Skeletal muscle satellite cell (primary cell): ENCODE measurements at regions not wholly inside any gene's neighbourhood (a gene's known extent, or its start where the extent isn't known, plus 50 kb on each side); places are given as distances from the start of the nearest gene placed in this dataset.

Experiments
- H3K27me3 ChIP-seq: 2 replicates; pipeline ENCODE4 v1.7.0; 2013; ENCODE audit warnings: low read length; ENCODE audit not compliant: control insufficient read depth, insufficient read depth
- H3K36me3 ChIP-seq: 2 replicates; pipeline ENCODE4 v1.7.0; 2013; ENCODE audit warnings: mild to moderate bottlenecking, control low read depth, low read length; ENCODE audit not compliant: insufficient read depth
- H3K4me1 ChIP-seq: 2 replicates; pipeline ENCODE4 v1.7.0; 2013; ENCODE audit warnings: low read length; ENCODE audit not compliant: control insufficient read depth, insufficient read depth
- H3K4me2 ChIP-seq: 2 replicates; pipeline ENCODE4 v1.7.0; 2013; ENCODE audit warnings: mild to moderate bottlenecking, low read length
- H3K4me3 ChIP-seq: 2 replicates; pipeline ENCODE4 v1.7.0; 2013; ENCODE audit warnings: low read length
- H3K9ac ChIP-seq: 2 replicates; pipeline ENCODE4 v1.7.0; 2013; ENCODE audit warnings: mild to moderate bottlenecking, low read depth, low read length, moderate library complexity
- H3K9me3 ChIP-seq: replicated peaks from 2 replicates; pipeline ENCODE4 v1.7.0; 2013; ENCODE audit warnings: mild to moderate bottlenecking, control low read depth, low read length

DNA sequence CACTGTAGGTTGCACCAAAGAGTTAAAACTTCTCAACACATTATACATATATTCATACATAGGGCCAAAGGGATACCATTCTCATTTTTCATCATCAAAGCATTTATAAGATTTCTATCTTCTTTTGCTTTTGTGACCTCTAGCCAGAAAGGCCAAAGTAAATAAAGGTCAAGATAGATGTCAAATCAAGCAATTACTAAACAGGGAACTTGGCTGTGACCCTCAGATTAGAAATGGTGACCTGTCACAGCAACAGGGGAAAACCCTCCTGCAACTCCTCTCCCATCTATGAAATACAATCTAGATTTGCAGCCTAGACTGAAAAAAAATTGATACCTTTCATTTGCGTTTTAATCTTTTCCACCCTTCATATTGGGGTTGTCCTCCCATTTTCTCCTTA, 225.6 kb upstream of the FAM241A start:
- no peaks in the 10 kb centered on the region for H3K9me3 ChIP-seq
- H3K4me1 ChIP-seq, result no peaks in the 10 kb centered on the region
- no peak overlapping the region for H3K4me3 ChIP-seq
- H3K9ac ChIP-seq, result no peak overlapping the region
- H3K36me3 ChIP-seq, result no peaks in the 10 kb centered on the region
- no peak overlapping the region for H3K4me2 ChIP-seq
- H3K27me3 ChIP-seq, result no peaks in the 10 kb centered on the region

- Histone ChIP-seq H3K4me2 (no peak overlapping the region), H3K36me3 (no peaks in the 10 kb centered on the region), H3K27me3 (no peaks in the 10 kb centered on the region), H3K4me3 (no peak overlapping the region), H3K4me1 (no peaks in the 10 kb centered on the region), H3K9ac (no peak overlapping the region), H3K9me3 (no peaks in the 10 kb centered on the region)
Observed at GRCh38 chr4:111921714-111922113, 223.5 kb upstream of the FAM241A start.

DNA sequence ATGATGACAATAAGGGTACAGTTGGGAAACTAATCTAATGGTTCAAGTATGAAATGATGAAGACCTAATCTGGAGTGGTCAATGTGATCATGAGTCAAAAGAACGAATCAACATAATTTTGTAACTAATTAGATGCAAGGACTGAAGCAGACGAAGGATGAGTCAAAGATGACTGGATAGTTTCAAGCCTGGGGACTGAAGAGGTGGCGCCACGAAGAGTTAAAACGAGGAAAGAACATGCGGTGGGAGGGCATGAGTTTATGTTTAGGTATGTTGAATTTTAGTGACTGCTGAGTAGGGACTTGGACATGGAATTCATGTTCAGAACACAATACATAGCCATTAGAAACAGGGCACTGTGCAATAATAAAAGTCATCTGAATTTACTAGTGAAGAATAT, 221.5 kb upstream of the FAM241A start:
- no peak overlapping the region for H3K4me3 ChIP-seq
- no peaks in the 10 kb centered on the region for H3K27me3 ChIP-seq
- no peaks in the 10 kb centered on the region for H3K36me3 ChIP-seq
- H3K9me3 ChIP-seq, result no peaks in the 10 kb centered on the region
- H3K9ac ChIP-seq, result no peak overlapping the region
- H3K4me1 ChIP-seq, result no peaks in the 10 kb centered on the region
- H3K4me2 ChIP-seq, result no peak overlapping the region

DNA sequence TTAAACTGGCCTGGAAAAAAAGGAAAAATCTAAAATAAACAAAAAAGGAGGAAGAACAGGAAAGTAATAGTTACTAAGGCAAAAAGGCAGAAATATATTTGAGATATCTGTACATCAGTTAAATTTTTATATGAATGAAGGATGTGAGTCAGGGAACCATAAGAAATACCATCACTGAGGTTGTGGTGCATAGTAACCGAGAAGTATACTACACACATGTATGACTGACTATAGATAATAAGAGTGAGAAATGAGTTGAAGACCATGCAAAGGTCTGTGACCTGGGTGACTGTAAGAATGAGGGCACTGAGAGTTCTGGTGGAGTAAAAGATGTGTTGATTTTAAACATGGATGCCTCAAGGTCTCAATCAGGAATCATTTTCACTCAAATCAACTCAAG, 220.6 kb upstream of the FAM241A start:
- H3K9me3 ChIP-seq, result no peaks in the 10 kb centered on the region
- no peaks in the 10 kb centered on the region for H3K36me3 ChIP-seq
- no peak overlapping the region for H3K4me3 ChIP-seq
- H3K4me2 ChIP-seq, result no peak overlapping the region
- no peak overlapping the region for H3K9ac ChIP-seq
- no peaks in the 10 kb centered on the region for H3K27me3 ChIP-seq
- no peaks in the 10 kb centered on the region for H3K4me1 ChIP-seq

GRCh38 chr4:111930659-111931058, 214.6 kb upstream of the FAM241A start:
- H3K9me3 ChIP-seq, result no peaks in the 10 kb centered on the region
- H3K36me3 ChIP-seq, result no peaks in the 10 kb centered on the region
- H3K4me3 ChIP-seq, result no peak overlapping the region
- H3K4me2 ChIP-seq, result no peak overlapping the region
- no peaks in the 10 kb centered on the region for H3K4me1 ChIP-seq
- H3K27me3 ChIP-seq, result no peaks in the 10 kb centered on the region
- H3K9ac ChIP-seq, result no peak overlapping the region

DNA sequence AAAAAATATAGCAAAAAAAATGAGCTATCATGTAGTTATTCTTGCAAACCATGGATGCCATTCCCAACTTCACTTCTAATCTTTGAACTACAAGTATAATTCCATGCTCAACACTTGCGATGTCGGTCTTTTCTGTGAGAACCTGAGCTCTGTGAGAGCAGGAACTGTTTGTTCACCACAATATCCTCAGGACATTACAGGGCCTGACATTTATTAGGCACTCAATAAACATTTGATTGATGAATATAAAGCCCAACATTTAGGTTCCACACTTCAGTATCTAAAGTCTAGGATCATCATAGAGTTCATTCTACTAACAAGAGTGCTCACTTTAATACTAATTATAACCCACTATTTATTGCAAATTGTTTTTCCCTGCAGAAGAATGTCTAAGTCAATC, 211.6 kb upstream of the FAM241A start:
- Histone ChIP-seq H3K9ac (no peak overlapping the region), H3K4me2 (no peak overlapping the region), H3K27me3 (no peaks in the 10 kb centered on the region), H3K36me3 (no peaks in the 10 kb centered on the region), H3K4me1 (no peaks in the 10 kb centered on the region), H3K4me3 (no peak overlapping the region), H3K9me3 (no peaks in the 10 kb centered on the region)

GRCh38 chr4:111934314-111934713, 210.9 kb upstream of the FAM241A start:
- no peak overlapping the region for H3K9ac ChIP-seq
- no peaks in the 10 kb centered on the region for H3K4me1 ChIP-seq
- no peaks in the 10 kb centered on the region for H3K27me3 ChIP-seq
- H3K4me2 ChIP-seq, result no peak overlapping the region
- H3K36me3 ChIP-seq, result no peaks in the 10 kb centered on the region
- H3K4me3 ChIP-seq, result no peak overlapping the region
- H3K9me3 ChIP-seq, result no peaks in the 10 kb centered on the region

- Histone ChIP-seq H3K36me3 (no peaks in the 10 kb centered on the region), H3K9ac (no peak overlapping the region), H3K9me3 (no peaks in the 10 kb centered on the region), H3K27me3 (no peaks in the 10 kb centered on the region), H3K4me3 (no peak overlapping the region), H3K4me1 (no peaks in the 10 kb centered on the region), H3K4me2 (no peak overlapping the region)
Observed at GRCh38 chr4:111937368-111937767, 207.9 kb upstream of the FAM241A start.

DNA sequence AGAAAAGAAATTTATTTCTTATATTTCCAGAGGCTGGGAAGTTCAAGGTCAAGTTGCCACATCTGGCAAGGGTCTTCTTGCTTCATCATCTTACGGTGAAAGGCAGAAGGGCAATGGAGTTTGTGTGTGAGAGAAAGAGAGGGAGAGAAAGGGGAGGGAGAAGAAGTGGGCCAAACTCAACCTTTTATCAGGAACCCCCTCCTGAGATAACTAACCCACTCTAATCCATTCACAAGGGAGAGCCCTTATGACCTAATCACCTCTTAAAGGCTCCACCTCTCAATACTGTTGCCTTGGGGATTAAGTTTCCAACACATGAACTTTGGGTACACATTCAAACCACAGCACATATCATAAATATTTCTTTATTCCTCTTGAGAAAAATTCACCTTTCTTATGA, 203.3 kb upstream of the FAM241A start:
- no peak overlapping the region for H3K9ac ChIP-seq
- H3K4me2 ChIP-seq, result no peak overlapping the region
- H3K4me1 ChIP-seq, result no peaks in the 10 kb centered on the region
- no peaks in the 10 kb centered on the region for H3K27me3 ChIP-seq
- H3K36me3 ChIP-seq, result no peaks in the 10 kb centered on the region
- H3K9me3 ChIP-seq, result no peaks in the 10 kb centered on the region
- H3K4me3 ChIP-seq, result no peak overlapping the region

DNA sequence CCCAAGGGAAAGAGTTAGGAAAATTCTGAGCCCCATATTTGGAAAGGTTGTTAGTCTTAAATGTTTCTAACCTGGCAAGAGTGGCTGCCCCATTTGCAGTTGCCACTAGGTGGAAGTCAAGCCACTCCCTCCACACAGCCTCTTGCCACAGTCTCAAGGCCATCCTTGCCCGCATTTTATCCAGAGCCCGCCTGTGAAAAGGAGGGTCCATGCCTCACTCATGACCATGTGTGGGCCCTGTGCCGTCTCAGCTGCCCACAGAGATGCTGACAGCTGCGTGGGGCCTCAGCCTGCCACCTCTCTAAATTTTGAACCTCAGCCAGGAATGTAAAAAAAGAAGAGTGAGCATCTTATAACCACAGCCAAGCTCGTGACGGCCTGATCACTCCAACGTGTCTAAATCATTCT, 201.5 kb upstream of the FAM241A start:
- Histone ChIP-seq H3K4me2 (no peak overlapping the region), H3K27me3 (no peaks in the 10 kb centered on the region), H3K9ac (no peak overlapping the region), H3K9me3 (no peaks in the 10 kb centered on the region), H3K4me3 (no peak overlapping the region), H3K36me3 (no peaks in the 10 kb centered on the region), H3K4me1 (no peaks in the 10 kb centered on the region)

DNA sequence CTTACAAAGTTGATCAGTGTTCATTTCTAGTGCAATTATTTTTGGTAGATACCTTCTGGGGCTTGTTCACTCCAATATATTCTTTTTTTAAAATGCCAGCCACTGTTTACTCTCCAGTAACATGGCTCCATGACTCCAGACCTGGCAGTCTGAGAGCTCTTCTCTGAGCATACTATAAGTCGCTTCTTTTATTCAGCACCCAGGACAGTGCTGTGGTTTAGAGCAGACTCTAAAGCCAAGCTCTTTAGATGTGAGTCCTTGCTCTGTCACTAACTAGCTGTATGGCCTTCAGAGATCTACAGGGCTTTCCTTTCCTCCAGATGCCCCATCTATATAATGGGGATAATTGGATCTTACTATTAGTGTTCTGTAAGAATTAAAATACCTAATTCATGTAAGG, 200.2 kb upstream of the FAM241A start:
- Histone ChIP-seq H3K4me3 (no peak overlapping the region), H3K9ac (no peak overlapping the region), H3K4me2 (no peak overlapping the region), H3K27me3 (no peaks in the 10 kb centered on the region), H3K36me3 (no peaks in the 10 kb centered on the region), H3K4me1 (no peaks in the 10 kb centered on the region), H3K9me3 (no peaks in the 10 kb centered on the region)

- no peaks in the 10 kb centered on the region for H3K4me1 ChIP-seq
- no peak overlapping the region for H3K4me2 ChIP-seq
- no peaks in the 10 kb centered on the region for H3K27me3 ChIP-seq
Observed at GRCh38 chr4:111946800-111947199, 198.5 kb upstream of the FAM241A start.

More at GRCh38 chr4:111946800-111947199, 198.5 kb upstream of the FAM241A start:
- no peak overlapping the region for H3K9ac ChIP-seq
- no peak overlapping the region for H3K4me3 ChIP-seq
- no peaks in the 10 kb centered on the region for H3K36me3 ChIP-seq
- no peaks in the 10 kb centered on the region for H3K9me3 ChIP-seq
